Hepatocyte (in vitro differentiated cells): ENCODE measurements at regions not wholly inside any gene's neighbourhood (a gene's known extent, or its start where the extent isn't known, plus 50 kb on each side); places are given as distances from the start of the nearest gene placed in this dataset.

Experiments
- DNase-seq: peaks from one replicate; pipeline ENCODE4 v3.0.0-alpha.2; 2016; ENCODE audit warnings: low spot score
- H2AFZ ChIP-seq: fragments of 200-600 bp; sonication (generic); 2 replicates; pipeline ENCODE4 v1.6.0; 2016; ENCODE audit warnings: antibody characterized with exemption, mild to moderate bottlenecking
- H3K27ac ChIP-seq: fragments of 200-600 bp; sonication (generic); 2 replicates; pipeline ENCODE4 v1.5.1; 2016; ENCODE audit warnings: mild to moderate bottlenecking
- H3K27me3 ChIP-seq: fragments of 200-600 bp; sonication (generic); 2 replicates; pipeline ENCODE4 v1.6.1; 2016
- H3K36me3 ChIP-seq: fragments of 200-600 bp; sonication (generic); replicated peaks from 2 replicates; pipeline ENCODE4 v1.5.1; 2016; ENCODE audit warnings: low read depth; ENCODE audit not compliant: insufficient read depth
- H3K4me1 ChIP-seq: fragments of 200-600 bp; sonication (generic); 2 replicates; pipeline ENCODE4 v1.5.1; 2016; ENCODE audit warnings: mild to moderate bottlenecking, moderate library complexity; ENCODE audit not compliant: insufficient read depth
- H3K4me2 ChIP-seq: fragments of 200-600 bp; sonication (generic); 2 replicates; pipeline ENCODE4 v1.6.0; 2016
- H3K4me3 ChIP-seq: fragments of 200-600 bp; sonication (generic); 2 replicates; pipeline ENCODE4 v1.5.1; 2016; ENCODE audit warnings: mild to moderate bottlenecking
- H3K79me2 ChIP-seq: fragments of 200-600 bp; sonication (generic); 2 replicates; pipeline ENCODE4 v1.6.0; 2017; ENCODE audit warnings: mild to moderate bottlenecking
- H3K9me2 ChIP-seq: fragments of 200-600 bp; sonication (generic); replicated peaks from 2 replicates; pipeline ENCODE4 v1.6.0; 2017; ENCODE audit warnings: mild to moderate bottlenecking; ENCODE audit not compliant: insufficient read depth
- H3K9me3 ChIP-seq: fragments of 200-600 bp; sonication (generic); 2 replicates; pipeline ENCODE4 v1.5.1; 2016; ENCODE audit warnings: low read depth, mild to moderate bottlenecking
- H4K20me1 ChIP-seq: fragments of 200-600 bp; sonication (generic); 2 replicates; pipeline ENCODE4 v1.6.0; 2016; ENCODE audit warnings: mild to moderate bottlenecking; ENCODE audit not compliant: insufficient read depth, poor library complexity, severe bottlenecking
- CTCF ChIP-seq: fragments of 200-600 bp; sonication (generic); IDR thresholded peaks from 2 replicates; pipeline ENCODE4 v1.5.1; 2016; ENCODE audit warnings: antibody characterized with exemption, mild to moderate bottlenecking; ENCODE audit not compliant: poor library complexity
- EZH2 ChIP-seq: fragments of 200-600 bp; sonication (generic); IDR thresholded peaks from 2 replicates; pipeline ENCODE4 v1.6.1; 2016; ENCODE audit warnings: antibody characterized with exemption, mild to moderate bottlenecking, borderline replicate concordance
- EZH2phosphoT487 ChIP-seq: fragments of 200-600 bp; sonication (generic); IDR thresholded peaks from one replicate; pipeline ENCODE4 v1.6.1; 2018; ENCODE audit warnings: antibody characterized with exemption, mild to moderate bottlenecking, low read depth, moderate library complexity; ENCODE audit not compliant: unreplicated experiment, severe bottlenecking
- WGBS: methylation state at CpG from one replicate; pipeline ENCODE4 v1.1.6; 2016; ENCODE audit warnings: low lambda C conversion rate; ENCODE audit errors: missing lambda C conversion rate; 5-methylcytosine and 5-hydroxymethylcytosine counted together

GRCh38 chr20:61170496-61171320, 81.4 kb upstream of the CDH4 start:
- peaks cover 28% of the 10 kb centered on the region for H3K27me3 ChIP-seq

DNA sequence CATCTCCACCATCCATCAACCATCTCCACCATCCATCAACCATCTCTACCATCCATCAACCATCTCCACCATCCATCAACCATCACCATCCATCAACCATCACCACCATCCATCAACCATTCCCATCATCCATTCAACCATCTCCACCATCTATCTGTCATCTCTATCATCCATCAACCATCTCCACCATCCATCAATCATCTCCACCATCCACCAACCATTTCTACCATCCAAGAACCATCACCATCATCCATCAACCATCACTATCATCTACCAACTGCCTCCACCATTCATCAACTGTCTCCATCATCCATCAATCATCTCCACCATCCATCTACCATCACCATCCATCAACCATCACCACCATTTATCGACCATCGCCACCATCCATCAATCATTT, 78.8 kb upstream of the CDH4 start:
- H3K4me2 ChIP-seq: no peak overlapping the region
- no peak for TF ChIP-seq EZH2
- no peak for TF ChIP-seq EZH2phosphoT487
- TF ChIP-seq CTCF: no peak
- peaks cover 4% of the 10 kb centered on the region for H3K4me1 ChIP-seq
- H3K9me2 ChIP-seq: no peaks in the 10 kb centered on the region
- H3K36me3 ChIP-seq: no peaks in the 10 kb centered on the region
- H4K20me1 ChIP-seq: no peaks in the 10 kb centered on the region
- 100% methylated on average over 2 of the region's 2 CpGs for WGBS
- H3K4me3 ChIP-seq: no peak overlapping the region
- no peak for DNase-seq
- H3K27me3 ChIP-seq: peaks cover 27% of the 10 kb centered on the region
- no peaks in the 10 kb centered on the region for H3K9me3 ChIP-seq
- H2AFZ ChIP-seq: no peak overlapping the region
- H3K27ac ChIP-seq: no peak overlapping the region
- no peaks in the 10 kb centered on the region for H3K79me2 ChIP-seq

More at GRCh38 chr20:61170496-61171320, 81.4 kb upstream of the CDH4 start:
- Histone ChIP-seq H3K4me1 (no peaks in the 10 kb centered on the region), H3K4me2 (no peak overlapping the region), H3K27ac (no peak overlapping the region), H2AFZ (no peak overlapping the region), H3K9me2 (no peaks in the 10 kb centered on the region), H4K20me1 (no peaks in the 10 kb centered on the region), H3K79me2 (no peaks in the 10 kb centered on the region), H3K36me3 (no peaks in the 10 kb centered on the region), H3K4me3 (no peak overlapping the region), H3K9me3 (no peaks in the 10 kb centered on the region)
- no peak for DNase-seq
- no peak for TF ChIP-seq CTCF
- TF ChIP-seq EZH2: no peak
- TF ChIP-seq EZH2phosphoT487: no peak
- WGBS: 63% methylated on average over 11 of the region's 11 CpGs

- no peaks in the 10 kb centered on the region for H3K79me2 ChIP-seq
- 87% methylated on average over 4 of the region's 4 CpGs for WGBS
- H3K4me3 ChIP-seq: no peak overlapping the region
- no peaks in the 10 kb centered on the region for H3K9me2 ChIP-seq
- H3K4me1 ChIP-seq: peaks cover 5% of the 10 kb centered on the region
- no peak overlapping the region for H2AFZ ChIP-seq
- no peaks in the 10 kb centered on the region for H3K9me3 ChIP-seq
- no peak overlapping the region for H3K27ac ChIP-seq
- H3K36me3 ChIP-seq: no peaks in the 10 kb centered on the region
- no peak for DNase-seq
- H3K4me2 ChIP-seq: no peak overlapping the region
- TF ChIP-seq EZH2phosphoT487 (no peak), CTCF (no peak), EZH2 (no peak)
- H4K20me1 ChIP-seq: no peaks in the 10 kb centered on the region
- H3K27me3 ChIP-seq: peaks cover 20% of the 10 kb centered on the region
Observed at GRCh38 chr20:61173961-61174725, 77.9 kb upstream of the CDH4 start.
